ENCODE measurements at regions not wholly inside any gene's neighbourhood (a gene's known extent, or its start where the extent isn't known, plus 50 kb on each side); places are given as distances from the start of the nearest gene placed in this dataset.

GRCh38 chr2:48098539-48098938 is 192.2 kb upstream of the FBXO11 start:
- Mint-ChIP-seq H3K4me1 (ENCODE audit: low read depth, unreplicated experiment) (no peaks in the 10 kb centered on the region), H3K4me3 (ENCODE audit: unreplicated experiment) (no peak overlapping the region), H3K27ac (ENCODE audit: unreplicated experiment) (no peak overlapping the region), H3K36me3 (ENCODE audit: unreplicated experiment) (peaks cover 24% of the 10 kb centered on the region), H3K9me3 (ENCODE audit: unreplicated experiment) (peaks cover 4% of the 10 kb centered on the region), H3K27me3 (ENCODE audit: unreplicated experiment) (peaks cover 2% of the 10 kb centered on the region)
- DNase-seq = no peak
- no peak for TF ChIP-seq CTCF (IDR thresholded peaks at IDR 0.05; ENCODE audit: partially characterized antibody, unreplicated experiment)

- TF ChIP-seq CTCF (IDR thresholded peaks at IDR 0.05; ENCODE audit: partially characterized antibody, unreplicated experiment) = no peak
- H3K27ac Mint-ChIP-seq (ENCODE audit: unreplicated experiment) = no peak overlapping the region
- no peak for DNase-seq
- H3K36me3 Mint-ChIP-seq (ENCODE audit: unreplicated experiment) = peaks cover 10% of the 10 kb centered on the region
- H3K4me1 Mint-ChIP-seq (ENCODE audit: low read depth, unreplicated experiment) = peaks cover 13% of the 10 kb centered on the region
- peaks cover 3% of the 10 kb centered on the region for H3K9me3 Mint-ChIP-seq (ENCODE audit: unreplicated experiment)
- H3K27me3 Mint-ChIP-seq (ENCODE audit: unreplicated experiment) = peaks cover 3% of the 10 kb centered on the region
- H3K4me3 Mint-ChIP-seq (ENCODE audit: unreplicated experiment) = no peak overlapping the region
Measured at GRCh38 chr2:48104418-48104817, 198.1 kb upstream of the FBXO11 start.

- Mint-ChIP-seq H3K27me3 (ENCODE audit: unreplicated experiment) (peaks cover 2% of the 10 kb centered on the region), H3K27ac (ENCODE audit: unreplicated experiment) (no peak overlapping the region), H3K4me1 (ENCODE audit: low read depth, unreplicated experiment) (peaks cover 19% of the 10 kb centered on the region), H3K4me3 (ENCODE audit: unreplicated experiment) (peak overlapping the region; percentile 14), H3K9me3 (ENCODE audit: unreplicated experiment) (peaks cover 2% of the 10 kb centered on the region), H3K36me3 (ENCODE audit: unreplicated experiment) (peaks cover 4% of the 10 kb centered on the region)
- DNase-seq = no peak
- no peak for TF ChIP-seq CTCF (IDR thresholded peaks at IDR 0.05; ENCODE audit: partially characterized antibody, unreplicated experiment)
Measured at GRCh38 chr2:48105848-48106247, 199.6 kb upstream of the FBXO11 start.

GRCh38 chr2:48107326-48107925 is 201.1 kb upstream of the FBXO11 start:
- Mint-ChIP-seq H3K4me3 (ENCODE audit: unreplicated experiment) (peak overlapping the region; percentile 34), H3K27me3 (ENCODE audit: unreplicated experiment) (peaks cover 7% of the 10 kb centered on the region), H3K27ac (ENCODE audit: unreplicated experiment) (peak overlapping the region; percentile 35), H3K9me3 (ENCODE audit: unreplicated experiment) (peaks cover 7% of the 10 kb centered on the region), H3K4me1 (ENCODE audit: low read depth, unreplicated experiment) (peaks cover 25% of the 10 kb centered on the region), H3K36me3 (ENCODE audit: unreplicated experiment) (peaks cover 2% of the 10 kb centered on the region)
- TF ChIP-seq CTCF (IDR thresholded peaks at IDR 0.05; ENCODE audit: partially characterized antibody, unreplicated experiment) = no peak
- no peak for DNase-seq

- Mint-ChIP-seq H3K9me3 (ENCODE audit: unreplicated experiment) (peaks cover 7% of the 10 kb centered on the region), H3K36me3 (ENCODE audit: unreplicated experiment) (no peaks in the 10 kb centered on the region), H3K27ac (ENCODE audit: unreplicated experiment) (no peak overlapping the region), H3K27me3 (ENCODE audit: unreplicated experiment) (peaks cover 7% of the 10 kb centered on the region), H3K4me1 (ENCODE audit: low read depth, unreplicated experiment) (peaks cover 25% of the 10 kb centered on the region), H3K4me3 (ENCODE audit: unreplicated experiment) (no peak overlapping the region)
- DNase-seq = no peak
- no peak for TF ChIP-seq CTCF (IDR thresholded peaks at IDR 0.05; ENCODE audit: partially characterized antibody, unreplicated experiment)
Measured at GRCh38 chr2:48108455-48108854, 202.2 kb upstream of the FBXO11 start.
